GM18502 (cell line): ENCODE measurements at regions not wholly inside any gene's neighbourhood (a gene's known extent, or its start where the extent isn't known, plus 50 kb on each side); places are given as distances from the start of the nearest gene placed in this dataset.
"Not testable (repeated sequence)": the region's sequence is repeated elsewhere in the genome, so short reads cannot be mapped to it uniquely, and the experiment has no call there.

Experiments used
- ATAC-seq: cut with Tn5 transposase; IDR thresholded peaks from one replicate; pipeline ENCODE4 v1.9.1; 2021; ENCODE audit warnings: mild to moderate bottlenecking; ENCODE audit not compliant: unreplicated experiment, poor library complexity

GRCh38 chr6:12473494-12473893, 183.3 kb downstream of the EDN1 start:
- no peak for ATAC-seq

DNA sequence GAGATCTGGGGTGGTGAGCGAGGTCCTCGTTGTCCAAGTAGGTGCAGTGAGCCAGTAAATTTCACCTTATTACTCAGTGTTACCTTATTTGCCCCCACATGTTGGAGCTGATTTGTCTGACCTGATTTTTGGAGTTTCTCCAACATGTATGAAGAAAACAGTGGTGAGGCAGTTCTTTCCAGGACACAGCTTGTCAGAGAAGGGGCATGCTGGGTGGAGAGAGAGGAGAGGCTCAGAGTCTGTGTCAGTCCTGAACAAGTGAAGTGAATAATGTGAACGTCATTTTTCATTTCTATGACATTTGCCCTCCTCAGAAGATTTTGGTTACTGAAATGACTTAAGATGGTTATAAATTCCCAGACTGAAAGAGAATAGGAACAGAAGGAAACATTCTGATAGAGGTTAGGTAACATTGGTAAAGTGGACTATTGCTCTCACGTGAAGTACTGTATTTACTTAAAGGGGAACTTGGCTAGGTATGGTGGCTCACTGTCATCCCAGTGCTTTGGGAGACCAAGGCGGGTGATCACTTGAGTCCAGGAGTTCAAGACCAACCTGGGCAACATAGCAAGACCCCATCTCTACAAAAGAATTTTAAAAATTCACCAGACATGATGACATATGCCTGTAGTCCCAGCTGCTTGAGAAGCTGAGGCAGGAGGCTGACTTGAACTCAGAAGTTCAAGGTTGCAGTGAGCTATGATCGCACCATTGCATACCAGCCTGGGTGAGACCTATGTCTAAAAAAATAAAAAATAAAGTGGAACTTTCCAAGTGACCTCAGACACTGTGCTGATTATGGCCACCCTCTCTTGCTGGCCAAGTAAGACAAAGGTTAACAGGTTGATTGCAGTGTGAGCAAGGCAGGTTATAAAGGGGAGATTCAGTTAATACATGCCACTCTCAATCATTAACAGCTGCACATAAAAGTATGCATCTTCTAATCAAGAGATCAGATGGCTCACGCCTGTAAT, 184.3 kb downstream of the EDN1 start:
- no peak for ATAC-seq

DNA sequence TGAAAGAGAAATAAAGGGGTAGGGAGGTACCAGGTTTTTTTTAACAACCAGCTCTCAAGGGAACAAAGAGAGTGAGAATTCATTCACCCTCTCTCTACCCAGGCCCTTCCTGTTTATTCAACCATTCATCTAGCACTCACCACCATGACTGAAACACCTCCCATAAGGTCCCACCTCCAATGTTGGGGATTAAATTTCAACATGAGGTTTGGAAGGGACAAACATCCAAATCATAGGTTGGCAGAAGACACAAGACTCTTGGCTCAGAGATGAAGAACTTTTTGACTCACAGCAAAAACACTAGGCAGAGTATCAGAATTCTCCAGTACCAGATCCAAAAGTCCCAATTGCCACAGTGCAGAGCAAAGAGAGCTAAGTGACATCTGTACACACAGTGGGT, 186.3 kb downstream of the EDN1 start:
- no peak for ATAC-seq

DNA sequence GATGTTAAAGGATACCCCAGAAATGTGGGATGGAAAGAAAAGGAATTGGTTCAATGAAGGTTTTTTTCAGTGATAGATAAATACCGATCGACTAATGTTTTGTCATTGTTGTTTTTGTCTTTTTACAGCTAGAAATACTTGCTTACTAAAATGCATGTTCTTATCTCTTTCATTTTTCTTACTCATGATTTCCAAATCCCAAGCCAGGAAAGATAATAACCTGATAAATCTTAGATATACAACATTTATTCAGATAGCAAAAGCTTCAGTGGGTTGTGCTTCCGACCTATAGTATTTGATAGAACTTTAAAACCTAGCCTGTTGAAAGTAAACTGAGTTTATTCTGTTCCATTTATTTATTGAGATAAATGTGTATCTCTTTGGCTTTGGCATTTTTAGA, 187.5 kb downstream of the EDN1 start:
- no peak for ATAC-seq

DNA sequence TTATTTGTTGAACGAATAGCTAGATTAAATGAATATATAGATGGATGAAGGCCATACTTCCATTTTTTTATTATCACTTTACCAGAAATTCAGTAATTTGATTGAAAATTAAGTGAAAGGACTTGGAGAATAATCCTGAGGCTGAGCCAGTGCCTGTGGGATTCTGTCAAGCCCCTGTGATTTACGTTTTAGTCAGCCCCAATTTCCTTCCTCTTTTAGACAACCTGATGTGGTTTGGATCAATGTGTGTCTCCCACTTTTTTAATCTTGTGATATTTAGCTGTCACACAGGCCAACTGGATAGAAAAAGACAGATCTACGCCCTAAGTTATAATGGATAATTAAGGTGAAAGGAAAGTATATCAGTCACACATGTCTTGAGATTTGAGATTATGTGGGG, 188.8 kb downstream of the EDN1 start:
- no peak for ATAC-seq

- no peak for ATAC-seq
These were observed 189.3 kb downstream of the EDN1 start for GRCh38 chr6:12479451-12479850.

DNA sequence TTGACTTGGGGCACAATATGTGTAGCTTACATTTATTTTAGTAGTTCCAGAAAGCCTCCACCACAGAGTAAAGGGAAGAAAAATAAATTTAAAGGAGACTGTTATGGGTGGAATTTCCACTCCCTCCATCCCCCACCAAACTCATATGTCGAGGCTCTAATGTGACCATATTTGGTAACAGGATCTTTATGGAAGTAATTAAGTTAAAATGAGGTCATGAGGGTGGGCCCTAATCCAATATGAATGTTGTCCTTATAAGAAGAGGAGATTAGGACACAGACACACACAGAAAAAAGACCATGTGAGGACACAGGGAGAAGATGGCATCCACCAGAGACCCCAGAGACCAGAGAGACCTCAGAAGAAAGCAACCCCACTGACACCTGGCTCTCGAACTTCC, 189.7 kb downstream of the EDN1 start:
- ATAC-seq = no peak

DNA sequence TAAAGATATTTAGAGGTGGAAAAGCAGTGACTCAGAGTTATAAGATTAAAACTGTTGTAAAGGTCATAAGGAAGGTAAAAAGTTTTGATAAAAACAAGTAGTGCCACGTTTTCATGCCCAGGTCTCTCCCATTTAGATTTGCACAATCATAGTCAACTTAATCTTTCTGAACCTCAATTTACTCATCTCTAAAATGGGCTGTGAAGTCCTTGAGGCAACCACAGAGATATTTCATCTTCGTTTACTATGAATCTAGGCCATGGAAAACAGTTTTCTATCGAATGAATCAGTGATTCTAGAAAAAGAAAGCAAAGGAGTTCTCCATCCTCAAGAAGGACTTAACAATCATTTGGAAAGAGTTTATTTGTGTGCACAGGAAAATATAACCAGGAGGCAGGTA, 190.2 kb downstream of the EDN1 start:
- no peak for ATAC-seq

- ATAC-seq = no peak
These were observed 191.1 kb downstream of the EDN1 start for GRCh38 chr6:12481292-12481691.

DNA sequence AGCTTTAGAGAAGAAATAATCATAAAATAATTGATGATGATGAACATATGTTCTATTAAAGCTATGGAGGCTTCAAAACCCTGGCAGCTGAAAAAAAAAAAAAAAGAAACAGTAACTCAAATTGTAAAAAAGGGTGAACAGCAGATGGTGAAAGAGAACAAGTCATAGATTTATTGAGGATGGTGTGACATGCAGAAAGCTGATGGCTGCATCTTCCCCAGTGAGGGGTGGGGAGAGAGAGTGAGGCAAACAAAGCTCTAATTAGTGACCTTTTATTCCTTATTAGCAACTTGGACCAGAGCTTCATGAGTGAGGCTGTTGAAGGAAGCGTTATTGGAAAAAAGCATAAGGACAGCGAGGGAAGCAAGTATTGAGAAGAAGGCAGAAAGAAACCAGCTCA, 191.7 kb downstream of the EDN1 start:
- ATAC-seq = no peak

DNA sequence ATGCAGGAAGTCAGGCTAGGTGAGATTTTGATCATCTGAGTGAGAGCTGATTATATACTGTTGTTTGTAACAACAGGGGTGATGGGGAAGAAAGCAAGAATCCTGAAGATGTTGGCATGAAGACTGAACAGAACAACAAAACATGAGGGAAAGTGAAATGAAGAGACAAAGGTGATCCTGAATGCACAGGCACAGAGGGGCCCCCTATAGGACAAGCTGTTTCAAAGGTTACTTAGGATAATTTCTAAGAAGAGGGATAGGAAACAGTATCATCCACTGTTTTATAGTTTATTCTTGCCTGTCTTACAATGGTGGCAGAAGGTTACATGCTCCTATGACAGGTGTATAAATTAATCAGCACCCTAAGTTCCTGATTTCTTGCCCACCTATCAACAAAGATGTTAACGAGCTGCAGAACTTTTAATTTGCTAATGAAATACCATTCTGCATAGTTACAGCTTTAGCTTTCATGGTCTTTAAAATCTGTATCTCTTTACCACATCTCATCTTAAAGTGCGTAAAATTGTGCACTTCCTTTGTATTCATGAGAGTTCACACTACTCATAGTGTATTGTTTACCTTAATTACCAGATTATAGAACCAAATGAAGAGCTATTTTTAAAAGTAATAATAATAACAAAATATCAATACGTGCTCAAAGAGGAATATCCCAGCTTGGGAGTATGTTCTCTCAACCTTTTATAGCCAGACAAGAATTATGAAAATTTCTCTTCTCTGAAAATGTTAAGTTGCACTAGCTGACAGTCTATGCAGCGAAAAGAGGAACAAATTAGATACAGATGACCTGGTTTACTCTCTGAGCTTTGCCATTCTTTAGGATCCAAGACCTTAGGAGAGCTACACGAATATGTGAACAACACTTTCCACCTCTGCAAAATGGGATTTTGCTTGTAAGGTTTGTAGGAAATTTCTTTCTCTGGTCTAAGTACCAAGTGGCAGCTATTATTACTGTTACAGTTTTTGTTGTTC, 192.5 kb downstream of the EDN1 start:
- ATAC-seq = no peak

DNA sequence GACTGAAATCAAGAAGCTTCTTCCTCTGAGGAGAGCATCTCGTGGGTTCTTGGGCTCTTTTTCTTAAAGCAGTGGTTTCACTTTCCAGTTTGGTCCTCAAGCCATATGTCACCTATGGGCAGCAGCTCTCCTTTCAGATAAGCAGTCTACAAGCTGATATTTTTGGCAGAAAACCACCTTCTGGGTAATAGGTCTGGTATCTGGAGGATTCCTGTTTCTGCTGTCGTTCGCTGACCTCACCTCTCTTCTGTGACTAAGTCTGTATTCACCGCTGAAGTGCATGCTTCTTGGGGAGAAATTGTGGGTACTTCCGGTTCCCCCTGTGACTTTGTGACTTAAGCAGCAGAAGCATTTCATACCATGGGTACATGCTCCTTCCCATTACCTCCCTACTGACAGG, 193.6 kb downstream of the EDN1 start:
- ATAC-seq = peak; percentile 78

DNA sequence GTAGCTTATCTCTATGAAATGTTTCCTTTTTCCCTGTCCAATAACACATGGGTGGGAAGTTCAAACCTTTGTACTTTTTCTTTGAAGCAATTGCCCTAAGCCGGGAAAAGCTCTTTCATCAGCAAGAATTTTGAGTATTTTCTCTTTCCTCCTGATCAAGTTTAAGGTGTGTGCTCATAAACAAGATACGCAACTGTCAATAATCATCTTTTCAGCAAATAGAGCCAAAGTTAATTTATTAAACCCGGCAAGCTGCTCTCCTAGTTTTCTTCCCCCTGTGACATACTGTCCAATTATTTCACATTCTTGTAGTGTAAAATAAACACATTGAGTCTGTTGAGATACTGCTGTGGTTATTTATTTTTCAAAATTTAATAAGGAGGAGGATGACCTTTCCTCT, 194.4 kb downstream of the EDN1 start:
- no peak for ATAC-seq

- no peak for ATAC-seq
These were observed 195.1 kb downstream of the EDN1 start for GRCh38 chr6:12485226-12485764.

GRCh38 chr6:12485837-12486236, 195.7 kb downstream of the EDN1 start:
- ATAC-seq = no peak

DNA sequence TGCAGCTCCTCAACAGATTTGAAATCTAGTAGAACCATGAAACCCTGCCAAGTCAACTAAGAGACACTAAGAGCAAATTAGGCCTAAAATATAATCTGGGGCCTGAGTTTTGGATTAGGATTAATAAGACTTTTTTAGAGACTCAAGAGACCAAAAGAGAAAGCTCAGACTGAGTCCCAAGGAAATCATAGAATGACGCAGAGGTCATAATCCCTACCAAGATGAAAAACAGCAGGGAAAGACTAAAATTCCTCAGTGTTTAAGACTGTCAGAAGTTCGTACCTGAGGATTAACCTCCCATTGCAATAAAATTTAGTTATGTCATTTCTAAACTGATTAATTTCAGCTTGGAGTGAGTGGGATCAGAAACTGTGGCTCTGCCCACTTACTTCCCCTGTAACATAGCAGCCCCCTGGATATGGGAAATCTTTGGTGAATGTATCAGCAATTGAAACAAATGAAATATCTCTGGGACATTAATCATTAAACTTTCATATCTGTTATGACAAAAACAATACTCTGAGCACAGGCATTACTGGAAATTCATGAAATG, 200.3 kb downstream of the EDN1 start:
- no peak for ATAC-seq

- no peak for ATAC-seq
These were observed 200.9 kb downstream of the EDN1 start for GRCh38 chr6:12490904-12491571.

DNA sequence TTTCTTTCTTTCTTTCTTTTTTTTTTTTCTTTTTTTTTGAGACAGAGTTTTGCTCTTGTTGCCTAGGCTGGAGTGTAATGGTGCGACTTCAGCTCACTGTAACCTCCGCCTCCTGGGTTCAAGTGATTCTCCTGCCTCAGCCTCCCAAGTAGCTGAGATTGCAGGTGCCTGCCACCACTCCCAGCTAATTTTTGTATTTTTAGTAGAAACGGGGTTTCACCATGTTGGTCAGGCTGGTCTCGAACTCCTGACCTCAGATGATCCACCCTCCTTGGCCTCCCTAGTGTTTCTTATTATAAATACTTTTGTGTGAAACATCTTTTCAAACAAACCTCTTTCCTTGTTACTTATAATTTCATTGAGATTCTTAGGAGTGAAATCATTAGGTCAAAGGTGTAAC, 202.8 kb downstream of the EDN1 start:
- ATAC-seq = not testable (repeated sequence)

- ATAC-seq = no peak
These were observed 203.3 kb downstream of the EDN1 start for GRCh38 chr6:12493446-12493845.

DNA sequence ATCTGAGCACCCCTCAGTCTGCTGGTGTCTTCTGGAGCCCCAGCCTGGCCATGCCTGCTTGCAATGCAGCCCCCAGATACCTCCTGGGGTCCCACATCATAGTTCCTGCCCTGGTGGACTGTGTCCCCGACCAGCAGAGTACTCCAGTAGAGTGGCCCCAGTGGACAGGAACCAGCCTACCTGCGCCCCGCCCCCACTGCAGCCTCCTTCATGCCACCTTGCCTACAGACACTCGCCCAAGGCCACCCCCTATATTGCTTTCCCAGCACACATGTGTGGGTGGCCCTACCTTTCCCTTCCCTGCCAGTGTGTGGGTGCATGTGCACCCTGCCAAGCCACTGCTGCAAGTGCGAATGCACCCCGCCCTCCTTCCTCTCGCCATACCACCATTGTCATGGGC, 204.0 kb downstream of the EDN1 start:
- no peak for ATAC-seq
